GM12875 (cell line): ENCODE measurements at regions not wholly inside any gene's neighbourhood (a gene's known extent, or its start where the extent isn't known, plus 50 kb on each side); places are given as distances from the start of the nearest gene placed in this dataset.
"Not testable (repeated sequence)": the region's sequence is repeated elsewhere in the genome, so short reads cannot be mapped to it uniquely, and the experiment has no call there.

Source experiments
- H3K4me3 ChIP-seq: one replicate; pipeline ENCODE4 v1.5.1; 2011; ENCODE audit warnings: low read depth, low read length, control low read depth
- TF ChIP-seq, protein P1 (sequence below): IDR thresholded peaks from 2 replicates; pipeline ENCODE4 v1.5.1; 2011; ENCODE audit warnings: low read depth, mild to moderate bottlenecking, control low read depth, inconsistent platforms, low read length, moderate library complexity, borderline replicate concordance; ENCODE audit not compliant: insufficient read depth

DNA sequence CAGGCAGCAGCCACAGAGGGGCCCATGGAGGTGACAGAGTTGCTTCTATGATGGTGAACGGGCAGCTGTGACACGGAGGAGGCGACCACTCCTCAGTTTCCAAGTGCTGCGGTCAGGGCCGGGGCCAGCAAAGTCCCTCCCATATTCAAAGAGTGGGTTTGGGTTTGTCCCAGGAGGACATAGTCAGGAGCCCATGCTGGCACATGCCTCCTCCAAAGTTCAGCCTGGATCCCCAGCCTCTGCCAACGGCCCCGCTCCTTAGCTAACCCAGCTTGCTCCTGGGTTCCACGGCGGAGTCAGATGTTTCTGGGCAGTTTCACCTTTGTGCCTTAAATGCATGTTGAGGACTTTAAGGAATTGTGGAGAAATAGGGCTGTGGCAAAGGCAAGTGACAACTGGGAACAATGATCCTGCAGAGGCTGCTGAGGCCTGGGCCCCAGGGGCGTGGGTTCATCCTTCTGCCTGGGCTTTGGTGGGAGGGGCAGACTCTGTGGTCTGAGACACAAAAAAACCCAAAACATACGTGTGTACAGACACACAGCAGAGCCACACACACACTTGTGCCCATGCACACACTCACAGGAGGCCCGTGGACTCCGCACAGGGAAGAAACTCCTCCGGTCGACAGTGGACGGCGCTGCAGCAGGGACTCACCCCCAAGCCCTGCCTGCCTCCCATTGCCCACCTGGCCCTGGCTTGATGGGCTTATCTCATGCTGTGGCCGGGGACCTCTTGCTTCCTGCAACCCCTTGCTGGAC lies 399.4 kb downstream of the TMEM121 start:
- no peak overlapping the region for H3K4me3 ChIP-seq
- TF ChIP-seq, protein P1, sequence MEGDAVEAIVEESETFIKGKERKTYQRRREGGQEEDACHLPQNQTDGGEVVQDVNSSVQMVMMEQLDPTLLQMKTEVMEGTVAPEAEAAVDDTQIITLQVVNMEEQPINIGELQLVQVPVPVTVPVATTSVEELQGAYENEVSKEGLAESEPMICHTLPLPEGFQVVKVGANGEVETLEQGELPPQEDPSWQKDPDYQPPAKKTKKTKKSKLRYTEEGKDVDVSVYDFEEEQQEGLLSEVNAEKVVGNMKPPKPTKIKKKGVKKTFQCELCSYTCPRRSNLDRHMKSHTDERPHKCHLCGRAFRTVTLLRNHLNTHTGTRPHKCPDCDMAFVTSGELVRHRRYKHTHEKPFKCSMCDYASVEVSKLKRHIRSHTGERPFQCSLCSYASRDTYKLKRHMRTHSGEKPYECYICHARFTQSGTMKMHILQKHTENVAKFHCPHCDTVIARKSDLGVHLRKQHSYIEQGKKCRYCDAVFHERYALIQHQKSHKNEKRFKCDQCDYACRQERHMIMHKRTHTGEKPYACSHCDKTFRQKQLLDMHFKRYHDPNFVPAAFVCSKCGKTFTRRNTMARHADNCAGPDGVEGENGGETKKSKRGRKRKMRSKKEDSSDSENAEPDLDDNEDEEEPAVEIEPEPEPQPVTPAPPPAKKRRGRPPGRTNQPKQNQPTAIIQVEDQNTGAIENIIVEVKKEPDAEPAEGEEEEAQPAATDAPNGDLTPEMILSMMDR: no peak

DNA sequence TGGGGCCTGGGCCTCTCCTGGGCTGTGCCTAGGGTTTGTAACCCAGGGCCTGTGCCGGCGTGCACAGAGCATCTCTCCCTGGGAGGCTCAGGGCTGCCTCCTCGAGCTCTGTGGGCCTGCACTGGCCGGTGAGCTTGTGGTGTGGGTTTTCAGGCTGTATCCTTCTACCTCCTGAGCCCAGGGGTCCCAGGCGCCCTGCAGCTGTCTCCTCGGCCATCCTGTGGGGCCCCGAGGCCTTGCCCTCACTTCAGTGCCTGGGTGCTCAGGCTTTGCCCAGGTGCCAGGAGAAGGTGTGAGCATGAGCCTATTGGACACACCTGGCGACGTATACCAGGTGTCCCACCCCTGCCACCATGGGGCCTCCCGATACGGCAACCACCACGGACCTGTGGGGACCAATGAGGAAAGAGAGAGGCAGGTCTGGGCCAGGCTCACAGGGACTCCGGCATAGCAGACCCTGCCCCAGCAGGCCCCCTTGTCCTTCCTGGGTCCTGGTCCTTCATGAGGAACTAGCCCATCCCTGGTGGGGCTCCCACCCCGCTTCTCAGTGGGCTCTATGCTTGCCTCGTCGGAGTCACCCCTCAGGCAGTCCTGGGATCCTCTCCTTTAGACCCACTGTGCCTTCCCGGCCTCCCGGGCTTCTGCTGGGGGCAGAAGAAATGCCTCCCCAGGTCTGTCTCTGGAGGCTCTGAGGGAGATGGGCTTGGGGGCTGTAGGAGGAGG lies 400.2 kb downstream of the TMEM121 start:
- H3K4me3 ChIP-seq: no peak overlapping the region
- TF ChIP-seq, protein P1: no peak

- TF ChIP-seq, protein P1: no peak
- H3K4me3 ChIP-seq: no peak overlapping the region
Measured at GRCh38 chr14:105927096-105928060, 401.0 kb downstream of the TMEM121 start.

GRCh38 chr14:105928171-105929111 lies 402.1 kb downstream of the TMEM121 start:
- H3K4me3 ChIP-seq: not testable (repeated sequence)

- H3K4me3 ChIP-seq: no peak overlapping the region
Measured at GRCh38 chr14:105929327-105930081, 403.1 kb downstream of the TMEM121 start.

DNA sequence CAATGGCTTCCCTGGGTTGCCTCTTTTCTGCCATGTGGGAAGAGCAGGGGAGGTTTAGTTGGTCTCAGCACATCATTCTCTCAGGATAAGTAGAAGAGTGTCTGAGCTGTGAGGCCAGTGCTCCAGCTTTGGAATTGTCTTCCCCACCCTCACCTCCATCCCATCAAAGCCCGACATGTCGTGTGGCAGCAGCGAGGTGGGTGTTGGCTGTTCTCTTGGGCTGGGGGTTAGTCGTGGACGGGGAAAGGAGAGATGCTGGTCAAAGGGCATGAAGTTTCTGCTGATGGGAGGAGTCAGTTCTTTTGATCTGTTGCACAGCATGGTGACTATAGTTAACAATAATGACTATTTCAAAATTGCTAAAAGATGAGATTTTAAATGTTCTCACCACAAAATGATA lies 404.2 kb downstream of the TMEM121 start:
- TF ChIP-seq, protein P1: no peak
- H3K4me3 ChIP-seq: no peak overlapping the region

More at GRCh38 chr14:105929327-105930081, 403.1 kb downstream of the TMEM121 start:
- TF ChIP-seq, protein P1: no peak
